CD4-positive, alpha-beta T cell (primary cell): ENCODE measurements at regions not wholly inside any gene's neighbourhood (a gene's known extent, or its start where the extent isn't known, plus 50 kb on each side); places are given as distances from the start of the nearest gene placed in this dataset.

Experiments used
- ATAC-seq: fragments of 200-7000 bp; cut with Tn5 transposase; one replicate; pipeline ENCODE4 v1.10.0; 2022; ENCODE audit warnings: mild to moderate bottlenecking; ENCODE audit not compliant: poor library complexity
- CTCF ChIA-PET: fragments of 350-600 bp; sonication (Branson Sonifier 250); formaldehyde crosslinking; loops from one replicate; lab custom pipeline; 2021; ENCODE audit warnings: antibody characterized with exemption, inconsistent platforms; lab: Charles Lee
- POLR2A ChIA-PET: fragments of 350-600 bp; sonication (Branson Sonifier 250); formaldehyde crosslinking; loops from one replicate; lab custom pipeline; 2021; ENCODE audit warnings: antibody characterized with exemption, inconsistent platforms; lab: Charles Lee
- DNase-seq, 14 experiments: peaks; one replicate each; pipeline ENCODE4 v3.0.0-alpha.2; 2013 to 2020; ENCODE audit warnings: mixed read lengths in 2 of 14
- H3K27ac ChIP-seq, 2 donors: one replicate each; pipeline versions ENCODE4 v1.5.1 to v1.7.0; 2013; ENCODE audit warnings: low read length in 2 of 2, low read depth in 1 of 2, mild to moderate bottlenecking in 1 of 2
- H3K27me3 ChIP-seq, 2 experiments: 1 replicate in 1 of 2; 2 replicates in 1 of 2; pipeline versions ENCODE4 v1.6.1 to v1.7.0; 2013; ENCODE audit warnings: low read length in 2 of 2, control low read depth in 1 of 2, mild to moderate bottlenecking in 1 of 2, moderate library complexity in 1 of 2; ENCODE audit not compliant: insufficient read depth in 2 of 2, control insufficient read depth in 1 of 2
- H3K36me3 ChIP-seq: one replicate; pipeline ENCODE4 v1.6.1; 2013; ENCODE audit warnings: low read length, control low read depth; ENCODE audit not compliant: insufficient read depth
- H3K4me1 ChIP-seq: one replicate; pipeline ENCODE4 v1.6.1; 2013; ENCODE audit warnings: low read length, control low read depth; ENCODE audit not compliant: insufficient read depth
- H3K4me3 ChIP-seq: one replicate; pipeline ENCODE4 v1.5.1; 2013; ENCODE audit warnings: mild to moderate bottlenecking, low read length, moderate library complexity
- H3K9me3 ChIP-seq, 2 experiments: 1 replicate in 1 of 2; 2 replicates in 1 of 2; pipeline versions ENCODE4 v1.6.1 to v1.7.0; 2013; ENCODE audit warnings: low read length in 2 of 2, mild to moderate bottlenecking in 2 of 2, control low read depth in 1 of 2, moderate library complexity in 1 of 2; ENCODE audit not compliant: control insufficient read depth in 1 of 2, insufficient read depth in 1 of 2
- H3K27ac Mint-ChIP-seq: one replicate; pipeline ENCODE4 v1.8.0; 2020; ENCODE audit warnings: mixed read lengths
- H3K27me3 Mint-ChIP-seq: one replicate; pipeline ENCODE4 v1.8.0; 2021; ENCODE audit warnings: mixed read lengths
- H3K36me3 Mint-ChIP-seq: one replicate; pipeline ENCODE4 v1.8.0; 2021; ENCODE audit warnings: low read depth, mixed read lengths
- H3K4me1 Mint-ChIP-seq: one replicate; pipeline ENCODE4 v1.8.0; 2021; ENCODE audit warnings: low read depth, mixed read lengths
- H3K4me3 Mint-ChIP-seq: one replicate; pipeline ENCODE4 v1.8.0; 2020; ENCODE audit warnings: mild to moderate bottlenecking, mixed read lengths
- H3K9me3 Mint-ChIP-seq: one replicate; pipeline ENCODE4 v1.8.0; 2020; ENCODE audit warnings: mixed read lengths
- CTCF ChIP-seq: fragments of 200-600 bp; IDR thresholded peaks from one replicate; pipeline ENCODE4 v1.8.0; 2022; ENCODE audit warnings: antibody characterized with exemption, mild to moderate bottlenecking
- intact Hi-C, 2 experiments: fragments of 100-400 bp; cut with DNase I in 1 of 2; cut with micrococcal nuclease in 1 of 2; formaldehyde crosslinking; loops; one replicate each; pipeline versions ENCODE4 v1.15.1 to v1.9.0; 2023 to 2025; cut with DNase I, micrococcal nuclease

DNA sequence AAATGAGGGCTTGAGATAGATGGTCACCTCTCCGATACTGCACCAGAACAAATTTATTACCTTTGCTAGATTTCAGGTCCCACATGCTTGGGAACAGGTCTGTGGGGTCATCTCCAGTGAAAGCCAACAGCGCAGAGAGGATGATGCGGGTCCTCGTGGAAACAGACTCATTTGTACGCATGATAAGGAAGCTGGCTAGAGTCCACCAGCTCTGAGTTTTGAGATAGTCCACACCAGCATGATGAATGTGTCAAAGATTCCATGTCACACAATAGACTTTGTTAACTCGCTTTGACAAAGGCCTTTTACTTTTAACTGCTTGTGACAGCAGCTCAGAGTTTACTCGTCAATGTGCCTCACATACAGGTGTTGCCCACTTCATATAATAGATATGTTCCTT lies 105.4 kb upstream of the TBCA start:
- intact Hi-C loops: no loop called here
- no peak for TF ChIP-seq CTCF
- CTCF ChIA-PET: no interaction called here
- Mint-ChIP-seq H3K4me1 (no peaks in the 10 kb centered on the region), H3K27me3 (peaks cover 19% of the 10 kb centered on the region), H3K4me3 (no peak overlapping the region), H3K9me3 (no peaks in the 10 kb centered on the region), H3K27ac (no peak overlapping the region), H3K36me3 (no peaks in the 10 kb centered on the region)
- DNase-seq (no peak), ATAC-seq (no peak)
- no peaks in the 10 kb centered on the region for H3K36me3 ChIP-seq
- peaks cover 4% of the 10 kb centered on the region for H3K4me1 ChIP-seq
- H3K4me3 ChIP-seq: no peak overlapping the region
- H3K27me3 ChIP-seq: peaks cover 0 to 3% of the 10 kb centered on the region in 2 experiments
- POLR2A ChIA-PET: no interaction called here
- H3K9me3 ChIP-seq: no peaks in the 10 kb centered on the region
- H3K27ac ChIP-seq: no peak overlapping the region

DNA sequence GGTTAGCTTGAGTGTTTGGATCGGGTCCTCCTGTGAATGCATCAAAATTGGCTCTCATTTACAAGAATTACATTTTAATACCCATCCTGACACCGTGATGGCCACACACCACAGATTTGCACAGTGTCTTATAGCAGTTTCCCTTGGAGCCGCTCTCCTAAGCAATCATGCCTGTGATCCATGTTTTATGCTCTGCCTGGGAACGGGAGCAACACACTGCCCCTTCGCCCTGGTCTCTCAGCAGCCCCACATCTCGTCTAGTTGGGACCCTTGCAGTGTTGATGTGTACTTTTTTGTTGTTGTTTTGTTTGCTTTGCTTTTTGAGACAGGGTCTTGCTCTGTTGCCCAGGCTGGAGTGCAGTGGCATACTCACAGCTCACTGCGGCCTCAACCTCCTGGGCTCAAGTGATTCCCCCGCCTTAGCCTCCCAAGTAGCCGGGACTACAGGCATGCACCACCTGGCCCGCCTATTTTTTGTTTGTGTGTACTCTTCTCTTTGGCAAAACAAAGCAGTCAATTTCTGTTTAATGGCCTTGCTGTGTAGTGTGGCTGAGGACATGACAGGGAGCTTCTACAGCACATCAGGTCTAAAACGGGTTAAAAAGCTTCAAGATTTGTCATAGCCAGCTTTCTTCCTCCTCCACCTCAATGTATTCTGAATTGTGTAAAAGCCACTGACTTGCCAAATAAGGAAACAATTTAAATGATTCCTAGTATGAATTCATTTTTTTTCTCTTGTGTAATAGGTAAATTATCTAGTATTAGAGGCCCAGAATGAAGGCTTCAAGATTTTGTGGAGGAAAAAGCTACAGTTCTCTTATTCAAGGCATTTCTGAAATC lies 101.6 kb upstream of the TBCA start:
- no peak overlapping the region for H3K27ac ChIP-seq
- ATAC-seq (no peak), DNase-seq (no peak)
- H3K9me3 ChIP-seq: no peaks in the 10 kb centered on the region
- no peak overlapping the region for H3K27ac Mint-ChIP-seq
- ChIA-PET POLR2A (no interaction called here), CTCF (interaction anchor here (1.5 kb wide), 1 partner anchor 151 kb away, joined by 5 read pairs; no protein-coding TSS in a partner anchor)
- no peak overlapping the region for H3K4me3 ChIP-seq
- H3K36me3 Mint-ChIP-seq: no peaks in the 10 kb centered on the region
- no peaks in the 10 kb centered on the region for H3K27me3 ChIP-seq
- TF ChIP-seq CTCF: no peak
- H3K4me1 ChIP-seq: peaks cover 4% of the 10 kb centered on the region
- no peaks in the 10 kb centered on the region for H3K36me3 ChIP-seq
- H3K27me3 Mint-ChIP-seq: no peaks in the 10 kb centered on the region
- intact Hi-C loops: no loop called here
- no peak overlapping the region for H3K4me3 Mint-ChIP-seq
- no peaks in the 10 kb centered on the region for H3K9me3 Mint-ChIP-seq
- no peaks in the 10 kb centered on the region for H3K4me1 Mint-ChIP-seq

DNA sequence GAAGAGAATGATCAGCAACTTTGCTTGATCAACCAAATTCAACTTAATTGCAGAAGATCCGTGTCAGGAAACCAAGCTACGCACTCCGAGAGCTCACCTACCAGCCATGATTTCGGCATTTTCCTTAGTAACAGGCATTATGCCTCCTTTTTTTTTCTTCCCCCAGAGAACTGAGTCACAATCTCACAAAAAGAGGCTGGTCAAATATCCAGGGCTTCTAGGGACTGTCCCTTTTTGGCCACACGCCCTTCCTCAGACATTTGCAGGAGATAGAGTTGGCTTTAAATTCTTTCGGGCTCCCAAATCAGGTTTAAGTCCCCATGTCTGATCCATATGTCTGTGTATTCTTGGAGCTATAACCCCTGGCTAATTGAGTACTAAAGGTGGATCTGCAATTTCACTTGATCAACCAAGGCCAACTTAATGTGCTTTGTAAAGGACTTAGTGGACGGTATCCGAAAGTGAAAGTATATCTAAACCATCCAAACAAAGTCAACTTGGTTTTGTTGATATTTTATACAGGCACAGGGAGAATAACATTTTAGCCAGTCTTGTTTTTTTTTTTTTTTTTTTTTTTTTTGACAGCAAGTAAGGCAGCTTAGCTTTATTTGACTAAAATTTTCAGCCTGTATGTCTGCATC lies 100.8 kb upstream of the TBCA start:
- Histone ChIP-seq H3K36me3 (no peaks in the 10 kb centered on the region), H3K27me3 (no peaks in the 10 kb centered on the region), H3K27ac (no peak overlapping the region), H3K4me3 (no peak overlapping the region), H3K9me3 (no peaks in the 10 kb centered on the region), H3K4me1 (peaks cover 4% of the 10 kb centered on the region)
- ATAC-seq (no peak), DNase-seq (no peak)
- intact Hi-C loops: no loop called here
- POLR2A ChIA-PET: no interaction called here
- H3K27ac Mint-ChIP-seq: no peak overlapping the region
- H3K4me1 Mint-ChIP-seq: no peaks in the 10 kb centered on the region
- no peaks in the 10 kb centered on the region for H3K9me3 Mint-ChIP-seq
- H3K36me3 Mint-ChIP-seq: no peaks in the 10 kb centered on the region
- H3K27me3 Mint-ChIP-seq: no peaks in the 10 kb centered on the region
- CTCF ChIA-PET: interaction anchor here (1.5 kb wide), 1 partner anchor 150 kb away, joined by 5 read pairs; no protein-coding TSS in a partner anchor
- H3K4me3 Mint-ChIP-seq: no peak overlapping the region
- TF ChIP-seq CTCF: no peak
